Neural cell (in vitro differentiated cells): ENCODE measurements at regions not wholly inside any gene's neighbourhood (a gene's known extent, or its start where the extent isn't known, plus 50 kb on each side); places are given as distances from the start of the nearest gene placed in this dataset.

Experiments
- CTCF ChIP-seq: fragments of 450-650 bp; IDR thresholded peaks from 2 replicates; pipeline ENCODE4 v1.5.1; 2014; ENCODE audit warnings: antibody characterized with exemption, mild to moderate bottlenecking, moderate library complexity; ENCODE audit not compliant: poor library complexity, severe bottlenecking
- EP300 ChIP-seq: fragments of 450-650 bp; conservative IDR thresholded peaks from 2 replicates; pipeline ENCODE4 v1.6.1; 2014; ENCODE audit warnings: antibody characterized with exemption, mild to moderate bottlenecking, moderate library complexity; ENCODE audit not compliant: poor library complexity, severe bottlenecking
- EZH2 ChIP-seq: fragments of 200-600, 300-800 bp; shearing (Covaris generic), sonication (generic); IDR thresholded peaks from 2 replicates; pipeline ENCODE4 v1.6.1; 2014; ENCODE audit warnings: antibody characterized with exemption, low read length, borderline replicate concordance, mild to moderate bottlenecking; ENCODE audit not compliant: insufficient read depth, poor library complexity, severe bottlenecking
- MXI1 ChIP-seq: fragments of 450-650 bp; conservative IDR thresholded peaks from 2 replicates; pipeline ENCODE4 v1.6.1; 2014; ENCODE audit warnings: antibody characterized with exemption, mild to moderate bottlenecking; ENCODE audit not compliant: poor library complexity, severe bottlenecking
- POLR2AphosphoS5 ChIP-seq: IDR thresholded peaks from 2 replicates; pipeline ENCODE4 v1.6.1; 2012
- RAD21 ChIP-seq: fragments of 450-650 bp; conservative IDR thresholded peaks from 2 replicates; pipeline ENCODE4 v1.6.1; 2014; ENCODE audit warnings: antibody characterized with exemption, mild to moderate bottlenecking, moderate library complexity
- REST ChIP-seq: IDR thresholded peaks from 2 replicates; pipeline ENCODE4 v1.6.1; 2012; ENCODE audit warnings: borderline replicate concordance
- SMC3 ChIP-seq: fragments of 450-650 bp; conservative IDR thresholded peaks from 2 replicates; pipeline ENCODE4 v1.6.1; 2014; ENCODE audit warnings: antibody characterized with exemption, mild to moderate bottlenecking, moderate library complexity; ENCODE audit not compliant: poor library complexity
- TAF1 ChIP-seq: IDR thresholded peaks from 2 replicates; pipeline ENCODE4 v1.6.1; 2012; ENCODE audit warnings: low read depth

- no peak for TF ChIP-seq SMC3
- no peak for TF ChIP-seq CTCF
- no peak for TF ChIP-seq EZH2
- TF ChIP-seq RAD21 = no peak
- TF ChIP-seq REST = no peak
- no peak for TF ChIP-seq EP300
- TF ChIP-seq POLR2AphosphoS5 = no peak
- no peak for TF ChIP-seq MXI1
- TF ChIP-seq TAF1 = no peak
These were observed 176.8 kb upstream of the ZNF507 start for GRCh38 chr19:32168606-32169005.
